Hematopoietic multipotent progenitor cell treated with erythropoietin and hydrocortisone succinate and interleukin-3 and kit ligand, for 6 days (in vitro differentiated cells): ENCODE measurements at regions not wholly inside any gene's neighbourhood (a gene's known extent, or its start where the extent isn't known, plus 50 kb on each side); places are given as distances from the start of the nearest gene placed in this dataset.
"Not testable (repeated sequence)": the region's sequence is repeated elsewhere in the genome, so short reads cannot be mapped to it uniquely, and the experiment has no call there.

ENCODE experiments used
- DNase-seq: peaks from one replicate; pipeline ENCODE4 v3.0.0-alpha.2; 2015

DNA sequence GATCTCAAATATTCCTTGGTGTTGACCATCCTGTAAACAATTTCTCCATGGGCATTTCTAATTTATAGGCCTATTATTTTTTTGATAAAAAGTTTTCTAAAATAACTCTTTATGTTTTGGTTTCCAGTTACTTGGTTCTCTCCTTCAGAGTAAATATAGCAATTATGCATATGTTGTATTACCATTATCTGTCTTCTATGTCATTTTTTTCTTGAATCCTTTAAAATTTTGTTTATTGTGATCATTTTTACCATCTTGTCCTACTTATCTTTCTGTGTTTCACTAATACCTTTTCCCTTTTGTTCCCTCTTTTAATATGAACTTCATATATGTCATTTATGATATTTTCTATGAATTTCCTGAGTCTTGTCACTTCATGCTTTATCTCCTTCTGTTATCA is 341.1 kb downstream of the PDCD6IP start:
- DNase-seq, result no peak

DNA sequence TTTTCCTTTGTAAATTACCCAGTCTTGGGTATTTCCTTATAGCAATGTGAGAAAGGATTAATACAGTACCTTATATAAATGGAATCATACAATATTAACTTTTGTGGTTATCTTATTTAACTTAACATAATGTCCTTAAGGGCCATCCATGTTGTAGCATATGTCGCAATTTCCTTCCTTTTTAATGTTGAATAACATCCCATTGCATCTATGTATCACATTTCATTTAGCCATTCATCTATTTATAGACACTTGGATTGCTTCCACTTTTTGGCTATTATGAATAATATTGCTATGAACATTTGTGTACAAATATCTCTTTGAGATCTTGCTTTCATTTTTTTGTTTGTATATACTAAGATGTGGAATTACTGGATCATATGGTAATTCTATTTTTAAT is 342.2 kb downstream of the PDCD6IP start:
- no peak for DNase-seq

DNA sequence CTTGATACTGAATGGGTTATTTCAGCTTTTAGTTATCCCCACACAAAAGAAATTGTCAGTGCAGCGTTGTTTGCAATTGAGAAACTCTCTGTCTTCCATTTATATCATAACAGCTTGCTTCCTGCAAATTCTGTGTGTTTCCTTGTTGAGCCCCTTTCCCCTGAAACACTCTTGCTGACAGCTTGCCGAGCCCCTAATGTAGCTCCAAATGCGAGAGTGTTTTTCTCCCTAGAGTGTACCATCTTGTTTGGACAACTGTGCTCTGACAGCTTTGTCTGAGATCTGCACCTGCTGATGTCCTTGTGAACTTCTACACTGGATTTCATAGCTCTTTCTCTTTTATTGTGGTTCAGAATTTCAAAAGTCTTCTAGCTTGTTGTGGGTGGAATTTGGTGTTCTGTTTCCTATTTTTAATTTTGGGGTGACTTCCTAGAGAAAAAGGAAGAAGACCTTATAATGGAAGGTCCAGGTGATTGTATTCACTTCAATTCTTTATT is 343.5 kb downstream of the PDCD6IP start:
- no peak for DNase-seq

DNA sequence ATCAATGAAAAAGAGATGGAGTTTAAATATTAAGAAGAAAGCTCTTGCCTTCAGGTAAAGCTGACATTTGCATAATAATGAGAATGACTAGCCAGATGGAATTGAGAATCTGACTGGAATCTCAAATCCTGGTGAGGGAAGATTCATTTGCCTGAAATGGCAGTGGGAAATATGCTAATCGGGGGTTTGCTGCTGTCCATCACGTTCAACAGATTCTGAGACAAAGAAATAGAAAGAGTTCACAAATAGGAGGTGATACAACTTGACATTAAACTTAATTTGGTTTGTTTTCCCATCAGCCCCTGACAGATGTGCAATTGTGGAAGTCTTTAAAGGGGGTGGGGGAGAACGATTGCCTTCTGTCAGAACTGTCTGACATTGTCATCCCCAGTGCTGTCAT is 347.4 kb downstream of the PDCD6IP start:
- DNase-seq, result no peak

DNA sequence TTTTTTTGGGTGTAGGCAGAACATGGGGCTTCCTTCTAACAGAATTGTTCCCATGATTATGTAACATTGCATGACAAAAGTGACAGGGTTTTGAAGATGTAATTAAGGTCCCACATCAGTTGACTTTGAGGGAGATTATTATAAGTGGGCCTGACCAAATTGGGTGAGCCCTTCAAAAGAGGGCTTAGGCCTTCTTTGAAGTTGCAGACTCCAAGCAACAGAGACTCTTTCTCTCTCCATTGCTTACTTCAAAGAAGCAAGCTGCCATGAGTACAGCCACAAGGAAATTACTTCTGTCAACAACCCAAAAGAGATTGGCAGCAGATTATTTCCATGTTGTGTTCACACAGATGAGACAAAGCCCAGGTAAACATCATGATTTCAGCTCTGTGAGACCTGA is 348.2 kb downstream of the PDCD6IP start:
- no peak for DNase-seq

DNA sequence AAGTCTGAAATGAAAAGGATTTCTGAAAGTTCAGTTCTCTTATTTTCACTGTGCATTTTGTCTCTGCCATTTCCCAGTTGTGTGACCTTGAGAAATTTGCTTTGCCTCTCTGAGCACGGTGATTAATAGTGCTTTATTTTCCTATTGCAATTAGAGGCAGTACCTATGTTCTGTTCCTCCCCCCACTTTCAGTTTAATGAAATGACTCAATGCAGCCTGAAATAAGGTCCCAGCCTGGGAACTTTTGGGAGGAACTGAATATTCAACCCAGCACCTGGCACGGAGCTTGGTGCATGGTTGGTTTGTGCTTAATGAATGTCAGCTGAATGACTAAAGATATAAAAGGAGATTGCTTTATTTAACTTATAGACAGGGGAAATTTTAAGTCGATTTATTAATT is 352.6 kb downstream of the PDCD6IP start:
- no peak for DNase-seq

DNA sequence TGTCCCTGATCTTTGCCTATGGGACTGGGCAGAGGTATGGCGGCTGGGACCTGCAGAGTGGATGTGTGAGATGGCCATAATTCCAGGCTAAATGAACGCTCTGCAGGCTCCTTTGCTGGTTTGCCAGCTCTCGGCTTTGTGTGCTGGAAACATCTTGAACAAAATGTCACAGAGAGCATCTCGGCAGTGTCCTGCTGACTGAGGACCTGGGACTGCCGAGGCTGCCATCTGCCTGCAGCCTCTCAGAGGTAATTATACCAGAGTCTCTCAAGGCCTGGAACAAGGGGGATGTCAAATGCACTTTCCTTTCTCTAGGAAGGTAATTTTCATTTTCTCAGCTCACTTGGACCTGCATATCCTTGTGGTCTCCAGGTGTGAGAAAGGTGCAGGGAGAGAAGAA is 354.2 kb downstream of the PDCD6IP start:
- DNase-seq, result no peak

DNA sequence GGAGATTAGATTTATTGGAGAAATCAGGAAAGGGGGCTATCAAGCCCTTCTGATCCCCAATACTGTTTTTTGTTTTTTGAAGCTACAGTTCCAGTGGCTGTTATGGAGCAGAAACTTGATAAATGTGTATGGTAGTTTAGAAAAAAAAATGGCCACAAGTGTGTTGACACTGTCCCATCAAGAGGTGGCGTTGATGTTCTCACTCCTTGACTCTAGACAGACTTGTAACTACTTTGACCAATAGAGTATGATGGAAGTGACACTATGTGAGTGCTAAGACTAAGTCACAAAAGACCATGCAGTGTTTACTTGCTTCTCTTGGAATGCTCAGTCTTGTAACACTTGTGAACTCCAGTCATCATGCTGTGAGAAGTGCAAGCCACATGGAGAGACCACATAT is 356.7 kb downstream of the PDCD6IP start:
- DNase-seq, result no peak

DNA sequence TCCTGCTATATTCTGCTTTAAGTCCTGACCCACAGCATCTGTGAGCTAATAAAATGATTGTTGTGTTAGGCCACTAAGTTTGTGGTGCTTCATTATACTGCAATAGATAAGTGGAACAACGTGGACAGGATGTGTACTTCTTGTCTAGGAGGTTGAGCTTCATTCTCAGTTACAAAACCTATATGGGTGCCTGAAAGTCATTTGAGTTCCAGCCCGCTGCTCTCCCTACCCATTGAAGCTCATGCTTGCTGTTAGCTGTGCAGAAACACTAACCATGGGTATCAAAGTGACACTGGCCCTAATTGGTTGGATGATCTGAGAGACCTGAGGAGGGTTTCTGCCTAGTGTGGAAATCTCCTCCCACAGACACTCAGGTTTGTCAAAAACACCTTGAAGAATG is 357.2 kb downstream of the PDCD6IP start:
- DNase-seq, result no peak

DNA sequence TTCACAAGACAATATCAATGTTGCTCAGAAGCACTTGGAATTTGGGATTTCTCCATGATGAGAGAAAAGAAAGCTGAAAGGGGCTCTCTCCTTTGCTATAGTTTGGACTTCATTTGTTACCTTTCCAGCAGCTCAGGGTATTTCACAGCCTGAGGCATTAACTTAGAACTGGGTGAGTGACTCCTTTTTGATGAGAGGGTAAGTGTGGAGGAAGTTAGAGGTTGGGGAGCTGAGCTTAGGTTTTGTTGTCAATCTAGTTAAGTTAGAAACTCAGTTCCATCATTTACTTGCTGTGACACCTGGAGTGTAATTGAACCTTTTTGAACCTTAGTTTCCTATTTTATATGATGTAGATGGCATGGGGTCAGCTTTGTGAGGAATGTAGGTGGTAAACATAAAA is 359.1 kb downstream of the PDCD6IP start:
- no peak for DNase-seq

DNA sequence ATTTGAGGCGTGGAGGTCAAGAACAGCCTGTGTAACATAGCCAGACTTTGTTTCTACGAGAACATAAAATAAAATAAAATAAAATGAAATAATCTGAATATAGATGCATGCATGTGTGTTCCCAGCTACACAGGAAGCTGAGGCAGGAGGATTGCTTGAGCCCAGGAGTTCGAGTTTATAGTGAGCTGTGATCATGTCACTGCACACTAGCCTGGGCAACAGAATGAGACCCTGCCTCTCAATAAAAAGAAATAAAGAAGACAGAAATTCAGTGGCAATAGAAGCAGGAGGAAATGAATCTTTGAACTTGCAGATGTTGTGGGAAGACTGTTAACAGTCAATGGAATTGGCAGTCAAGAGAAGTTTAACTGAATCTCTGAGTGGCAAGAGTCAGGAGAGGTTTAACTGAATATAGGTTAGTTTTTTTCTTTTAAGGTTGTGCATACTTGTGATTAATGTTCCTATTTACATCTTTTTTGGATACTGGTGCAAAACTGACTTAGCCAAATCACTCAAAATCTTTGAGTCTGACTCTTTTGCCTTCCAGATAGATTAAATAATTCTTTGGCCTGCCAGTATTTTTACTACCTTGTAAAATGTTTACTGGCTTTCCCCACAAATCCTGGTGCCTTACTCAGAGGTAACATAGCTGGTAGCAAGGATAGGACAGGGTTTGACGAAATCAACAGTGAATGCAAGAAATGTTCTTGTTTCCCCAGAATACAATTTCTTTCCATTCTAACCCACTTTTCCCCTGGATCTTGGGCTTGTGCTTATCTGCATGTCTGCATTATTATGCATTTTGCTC is 361.4 kb downstream of the PDCD6IP start:
- DNase-seq, result no peak

DNA sequence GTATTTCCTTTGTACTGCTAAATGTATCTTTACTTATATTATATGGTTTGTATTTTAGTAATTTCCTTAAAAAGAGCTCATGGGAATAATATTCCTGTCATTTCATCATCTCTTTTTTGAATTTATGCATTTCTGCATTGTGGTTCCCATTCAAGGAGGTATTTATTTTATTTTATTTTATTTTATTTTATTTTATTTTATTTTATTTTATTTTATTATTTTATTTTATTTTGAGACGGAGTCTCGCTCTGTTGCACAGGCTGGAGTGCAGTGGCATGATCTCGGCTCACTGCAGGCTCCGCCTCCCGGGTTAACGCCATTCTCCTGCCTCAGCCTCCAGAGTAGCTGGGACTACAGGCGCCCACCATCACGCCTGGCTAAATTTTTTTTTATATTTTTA is 371.2 kb downstream of the PDCD6IP start:
- DNase-seq, result not testable (repeated sequence)

DNA sequence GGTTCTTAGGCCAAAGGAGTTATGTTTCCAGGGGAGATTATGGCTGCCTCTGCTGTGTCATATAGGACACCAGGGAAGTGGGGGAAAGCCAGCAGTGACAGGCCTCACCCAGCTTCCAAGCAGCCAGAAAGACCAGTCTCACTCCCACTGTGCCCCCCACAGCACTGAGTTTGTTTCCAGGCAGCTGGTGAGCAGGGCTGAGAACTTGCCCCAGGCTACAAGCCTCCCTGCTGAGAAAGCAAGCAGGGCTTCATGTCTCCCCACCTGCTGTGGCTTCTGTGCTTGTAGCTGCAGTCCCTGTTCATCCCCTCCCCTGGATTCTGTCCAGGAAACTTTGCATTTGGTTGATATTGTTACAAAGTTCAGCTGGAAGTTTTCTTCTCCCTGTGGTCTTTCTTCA is 376.3 kb downstream of the PDCD6IP start:
- no peak for DNase-seq

DNA sequence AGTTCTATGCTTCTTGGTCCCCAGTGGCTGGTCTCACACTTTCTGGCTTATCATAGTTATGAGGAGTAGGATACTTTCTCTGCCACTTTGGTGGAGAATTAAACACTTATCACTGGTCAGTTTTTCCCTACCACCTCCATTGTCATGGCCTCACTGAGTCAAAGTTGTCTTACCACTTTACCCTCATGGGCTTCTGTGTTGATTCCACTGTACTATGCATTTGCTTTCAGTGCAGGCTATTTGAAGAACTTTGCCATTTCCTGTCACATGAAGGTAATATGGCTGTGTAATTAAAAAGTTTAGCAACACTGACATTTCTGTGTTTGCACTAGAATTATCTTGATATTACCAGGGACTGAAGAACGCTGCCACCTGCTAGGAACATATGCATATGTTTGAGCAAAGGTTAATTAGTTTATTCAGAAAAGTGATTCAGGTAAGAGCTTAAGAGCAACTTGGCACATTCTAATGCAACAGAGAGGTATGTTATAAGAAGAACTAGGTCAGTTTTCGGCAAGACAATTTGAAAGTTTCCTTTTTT is 377.3 kb downstream of the PDCD6IP start:
- DNase-seq, result no peak

DNA sequence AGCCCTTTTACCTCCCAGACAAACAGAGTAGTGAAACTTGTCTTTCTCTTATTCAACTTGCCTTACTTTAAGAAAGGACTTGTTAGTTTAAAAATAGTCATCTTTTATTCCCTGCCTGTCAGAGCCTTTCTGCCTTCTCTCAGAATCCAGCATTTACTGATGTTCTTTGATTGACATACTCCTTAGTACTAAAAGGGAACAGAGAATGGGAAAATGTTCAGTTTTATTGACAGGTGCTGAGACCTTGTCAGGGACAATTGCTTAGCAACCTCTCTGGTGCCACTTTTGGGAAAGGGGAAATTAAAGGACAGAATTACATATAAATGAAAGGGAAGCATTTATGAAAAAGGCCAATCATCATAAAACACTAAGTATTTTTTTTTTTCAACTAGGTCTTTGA is 378.3 kb downstream of the PDCD6IP start:
- no peak for DNase-seq

DNA sequence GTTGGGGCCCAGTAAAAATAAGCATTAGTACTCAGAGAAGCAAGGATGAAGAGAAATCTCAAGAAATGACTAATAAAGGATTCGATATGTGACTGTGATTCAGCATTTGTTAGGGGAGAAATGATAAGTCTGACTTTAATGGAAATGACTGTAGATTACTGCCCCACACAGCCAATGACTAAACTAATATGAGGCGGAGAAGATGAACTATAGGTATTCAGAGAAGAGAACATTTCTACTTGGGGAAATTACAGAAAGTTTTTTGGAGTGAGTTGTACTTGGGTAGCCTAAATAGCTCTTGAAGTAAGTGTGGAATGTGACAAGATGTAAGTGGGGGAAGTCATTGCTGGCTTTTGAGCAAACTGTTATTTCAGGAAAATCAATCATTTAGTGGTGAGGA is 380.0 kb downstream of the PDCD6IP start:
- no peak for DNase-seq

DNA sequence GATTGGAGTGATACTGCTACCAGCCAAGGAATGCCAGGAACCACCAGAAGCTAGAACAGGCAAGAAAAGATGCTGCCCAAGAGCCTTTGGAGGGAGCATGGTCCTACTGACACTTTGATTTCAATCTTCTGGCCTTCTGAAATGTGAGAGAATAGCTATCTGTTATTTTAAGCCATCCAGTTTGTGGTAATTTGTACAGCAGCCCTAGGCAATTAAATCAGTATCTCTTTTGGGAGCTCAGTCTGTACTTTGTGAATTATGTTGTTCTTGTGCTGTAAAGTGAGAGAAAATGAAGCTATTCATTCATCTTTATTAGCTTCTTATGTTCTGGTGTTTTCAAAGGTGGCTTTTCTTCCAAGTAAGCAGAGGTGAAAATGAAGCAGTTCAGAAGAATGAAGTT is 381.3 kb downstream of the PDCD6IP start:
- DNase-seq, result no peak

DNA sequence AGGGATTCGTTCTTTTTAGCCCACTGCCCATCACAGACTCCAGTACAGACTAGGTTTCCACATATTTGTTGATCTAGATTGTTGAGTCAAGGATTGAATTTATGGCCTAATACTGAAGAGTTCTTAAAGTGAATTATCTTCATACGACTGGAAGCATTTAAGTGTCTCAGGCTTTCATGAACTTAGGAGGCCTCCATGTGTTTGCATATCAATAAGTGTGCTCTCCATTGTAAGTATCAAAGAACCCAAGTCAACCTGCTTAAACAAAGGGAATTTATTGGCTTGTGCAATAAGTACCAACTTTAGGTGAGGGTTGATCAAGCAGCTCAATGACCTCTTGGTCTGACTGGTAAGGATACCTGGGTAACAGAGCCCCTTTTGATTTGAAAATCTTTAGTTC is 382.1 kb downstream of the PDCD6IP start:
- DNase-seq, result no peak

DNA sequence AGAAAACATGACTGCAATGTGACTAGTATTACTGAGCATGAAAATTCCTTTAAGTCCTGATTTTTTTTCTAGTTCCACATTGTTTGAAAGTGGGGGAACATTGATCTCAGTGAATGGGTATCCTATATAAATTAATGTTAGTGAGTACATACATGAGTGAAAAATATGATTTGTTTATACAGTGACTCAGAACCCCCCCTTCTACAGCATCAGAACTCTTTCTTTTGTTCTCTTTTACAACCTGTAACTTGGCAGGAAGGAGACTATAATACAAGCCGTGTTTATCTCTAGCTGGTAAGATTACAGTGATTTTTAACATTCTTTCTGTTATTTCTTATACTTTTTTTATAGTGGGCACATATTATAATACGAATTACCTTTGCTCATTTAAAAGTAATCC is 384.7 kb downstream of the PDCD6IP start:
- no peak for DNase-seq

DNA sequence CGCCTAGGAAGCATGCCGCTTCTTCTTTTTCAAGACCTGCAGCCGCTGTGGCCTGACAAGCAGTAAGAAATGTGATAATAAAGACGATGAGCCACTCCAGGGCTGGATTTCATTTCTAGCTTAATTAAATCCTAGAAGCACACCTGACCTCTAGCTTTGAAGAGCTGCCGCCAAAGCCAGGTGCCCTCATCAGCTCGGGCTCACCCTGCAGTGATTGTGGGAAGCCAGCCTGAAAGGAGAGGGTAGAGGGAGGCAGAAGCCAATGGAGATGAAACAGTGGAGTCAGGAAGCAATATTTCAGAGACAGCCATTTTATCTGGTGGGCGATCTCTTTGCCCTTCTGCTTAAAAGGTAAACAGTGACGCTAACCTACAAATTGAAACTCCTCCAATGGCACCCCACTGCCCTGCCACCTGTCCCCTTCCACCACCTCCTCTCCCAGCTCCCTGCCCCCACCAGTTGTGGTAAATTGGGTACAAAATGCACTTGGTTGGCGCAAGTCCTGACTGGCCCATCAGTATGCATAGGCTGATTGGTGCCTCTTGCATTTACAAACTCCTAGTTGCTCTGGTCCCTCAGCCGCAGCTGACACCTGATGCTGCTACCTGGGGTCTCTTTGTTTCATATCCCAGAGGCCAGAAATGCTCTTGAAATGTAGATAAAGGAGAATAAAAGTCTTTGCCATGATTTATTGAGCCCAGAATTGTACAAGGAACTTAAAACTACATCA is 385.3 kb downstream of the PDCD6IP start:
- no peak for DNase-seq

DNA sequence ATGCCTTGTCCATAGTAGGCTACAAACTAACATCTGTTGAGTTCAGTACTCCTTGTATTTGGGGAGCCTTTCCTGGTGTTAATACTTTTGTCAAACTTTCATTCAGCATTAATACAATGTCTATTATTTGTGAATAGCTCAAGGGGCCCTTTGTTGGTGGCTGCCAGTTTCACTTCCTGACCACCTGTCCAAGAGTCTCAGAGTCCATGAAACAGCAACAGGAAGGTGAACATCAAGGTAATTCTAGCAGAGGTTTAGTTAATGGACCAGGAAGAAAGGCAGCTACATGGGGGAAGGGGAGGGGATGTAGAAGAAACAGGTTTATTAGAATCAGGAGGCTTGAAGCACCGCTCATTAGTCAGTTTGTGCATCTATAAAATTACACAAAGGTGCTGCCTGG is 386.9 kb downstream of the PDCD6IP start:
- DNase-seq, result no peak

DNA sequence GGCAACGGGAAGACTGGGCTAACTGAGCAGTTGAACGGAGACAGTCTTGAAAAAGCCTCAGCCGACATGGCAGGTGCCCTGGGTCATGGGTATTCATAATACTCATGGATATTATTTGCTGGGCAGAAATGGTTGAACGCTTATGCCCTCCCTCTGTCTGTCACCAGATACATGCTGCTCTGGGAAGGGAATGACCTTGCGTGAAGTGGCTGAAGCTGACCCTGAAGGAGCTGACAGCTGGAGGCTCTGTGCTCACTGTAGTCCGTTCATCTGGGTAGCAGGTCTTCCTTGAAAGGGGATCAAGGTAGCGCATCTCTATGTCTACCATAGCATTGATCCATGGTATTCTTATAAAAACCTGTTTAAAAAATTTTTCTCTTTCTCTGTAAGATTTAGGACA is 390.7 kb downstream of the PDCD6IP start:
- no peak for DNase-seq

DNA sequence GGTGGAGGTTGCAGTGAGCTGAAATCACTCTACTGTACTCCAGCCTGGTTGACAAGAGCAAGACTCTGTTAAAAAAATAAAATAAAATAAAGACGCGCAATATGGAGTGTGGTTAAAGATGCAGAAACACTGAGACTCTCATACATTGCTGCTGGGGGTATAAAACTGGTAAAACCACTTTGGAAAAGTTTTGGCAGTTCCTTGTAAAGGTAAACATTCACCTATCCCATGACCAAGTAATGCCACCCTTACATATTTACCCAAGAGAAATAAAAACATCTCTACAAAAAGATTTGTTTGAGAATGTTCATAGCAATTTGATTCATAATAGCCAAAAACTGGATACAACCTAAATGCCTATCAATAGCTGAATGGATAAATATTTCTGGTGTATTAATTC is 398.5 kb downstream of the PDCD6IP start:
- no peak for DNase-seq

DNA sequence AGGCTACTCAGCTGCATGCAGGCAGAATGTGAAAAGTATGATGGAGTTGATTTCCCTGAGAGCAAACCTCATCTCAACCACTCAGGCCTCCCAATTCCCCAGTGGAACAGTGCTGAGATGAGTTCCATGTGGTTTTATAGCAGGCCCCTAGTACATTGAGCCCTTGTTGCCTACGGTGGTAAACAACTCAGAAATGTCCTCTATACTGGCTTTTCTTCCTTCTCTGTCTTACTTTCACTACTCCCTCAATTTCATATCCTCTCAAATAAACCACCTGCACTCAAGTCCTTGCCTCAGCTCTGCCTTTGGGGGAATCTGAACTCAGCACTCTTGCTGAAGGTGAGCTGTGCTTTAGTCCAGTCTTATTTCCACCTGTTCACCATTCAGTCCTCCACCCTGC is 399.9 kb downstream of the PDCD6IP start:
- DNase-seq, result no peak
